Activated CD8-positive, alpha-beta T cell treated with anti-CD3 and anti-CD28 coated beads, Interleukin-2, amount 10 ng/mL, durations not matched to agents 7 days and 5 days (primary cell): ENCODE measurements at regions not wholly inside any gene's neighbourhood (a gene's known extent, or its start where the extent isn't known, plus 50 kb on each side); places are given as distances from the start of the nearest gene placed in this dataset.

Source experiments
- ATAC-seq: fragments of 150-1000 bp; cut with Tn5 transposase; one replicate; pipeline ENCODE4 v1.10.0; 2021; ENCODE audit warnings: moderate library complexity
- CTCF ChIA-PET: fragments of 350-600 bp; sonication (Branson Sonifier 250); formaldehyde crosslinking; loops from one replicate; lab custom pipeline; 2021; ENCODE audit warnings: antibody characterized with exemption; lab: Charles Lee
- POLR2A ChIA-PET: fragments of 350-600 bp; sonication (Branson Sonifier 250); formaldehyde crosslinking; loops from one replicate; lab custom pipeline; 2021; ENCODE audit warnings: antibody characterized with exemption; lab: Charles Lee
- DNase-seq: peaks from one replicate; pipeline ENCODE4 v3.0.0-alpha.2; 2020
- H3K27ac Mint-ChIP-seq: one replicate; pipeline ENCODE4 v1.8.0; 2021; ENCODE audit warnings: mild to moderate bottlenecking, mixed read lengths
- H3K27me3 Mint-ChIP-seq: one replicate; pipeline ENCODE4 v1.8.0; 2021; ENCODE audit warnings: low read depth, mixed read lengths
- H3K36me3 Mint-ChIP-seq: one replicate; pipeline ENCODE4 v1.8.0; 2021; ENCODE audit warnings: low read depth, mixed read lengths
- H3K4me1 Mint-ChIP-seq: one replicate; pipeline ENCODE4 v1.8.0; 2021; ENCODE audit warnings: low read depth, mixed read lengths
- H3K4me3 Mint-ChIP-seq: one replicate; pipeline ENCODE4 v1.8.0; 2021; ENCODE audit warnings: mild to moderate bottlenecking, mixed read lengths
- H3K9me3 Mint-ChIP-seq: one replicate; pipeline ENCODE4 v1.8.0; 2022; ENCODE audit warnings: mixed read lengths; ENCODE audit not compliant: insufficient read depth

DNA sequence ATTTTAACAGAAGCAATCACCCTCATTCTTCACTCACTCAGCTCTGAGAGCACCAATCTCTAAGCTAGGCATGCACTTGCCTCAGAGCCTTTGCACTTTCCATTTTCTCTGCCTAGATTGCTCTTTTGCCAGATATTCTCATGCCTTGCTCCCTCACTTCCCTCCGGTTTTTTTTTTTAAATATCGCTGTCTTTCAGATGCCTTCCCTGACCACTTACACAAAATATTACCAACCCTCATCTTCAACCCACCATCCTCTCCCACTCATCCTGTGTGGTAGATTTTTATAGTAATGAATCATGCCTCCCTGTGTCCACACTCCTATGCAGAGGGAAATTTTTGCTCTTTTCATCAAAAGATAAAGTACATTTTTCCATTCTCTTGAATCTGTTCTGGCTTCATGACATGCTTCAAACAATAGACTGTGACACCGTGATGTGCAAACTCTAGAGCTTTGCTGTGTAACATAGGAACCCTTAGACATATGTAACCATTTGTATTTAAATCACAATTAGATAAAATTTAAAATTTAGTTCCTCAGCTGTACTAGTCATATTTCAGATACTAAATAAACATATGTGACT lies 437.1 kb downstream of the UTRN start:
- Mint-ChIP-seq H3K4me1 (peaks cover 52% of the 10 kb centered on the region), H3K27me3 (no peaks in the 10 kb centered on the region), H3K4me3 (no peak overlapping the region), H3K36me3 (peaks cover 53% of the 10 kb centered on the region), H3K27ac (no peak overlapping the region), H3K9me3 (no peaks in the 10 kb centered on the region)
- ATAC-seq (no peak), DNase-seq (no peak)
- ChIA-PET CTCF (no interaction called here), POLR2A (no interaction called here)

DNA sequence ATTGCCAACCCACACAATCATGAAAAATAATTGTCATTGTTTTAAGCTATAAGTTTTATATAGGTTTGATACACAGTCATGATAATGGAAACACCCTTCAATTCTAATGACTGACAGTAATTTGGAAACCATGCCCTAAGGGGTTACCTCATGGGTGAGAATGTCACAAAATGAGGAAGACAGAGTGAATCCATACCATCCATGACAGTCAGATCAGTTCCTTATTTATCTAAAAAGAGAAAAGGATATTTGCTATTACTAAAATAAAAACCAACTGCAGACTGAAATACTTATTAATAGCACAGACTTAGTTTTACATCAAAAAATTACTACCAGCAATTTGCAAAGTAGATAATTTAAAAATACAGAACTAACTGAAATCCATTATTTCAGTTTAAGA lies 437.8 kb downstream of the UTRN start:
- H3K36me3 Mint-ChIP-seq = peaks cover 50% of the 10 kb centered on the region
- H3K4me1 Mint-ChIP-seq = peaks cover 56% of the 10 kb centered on the region
- ChIA-PET CTCF (interaction anchor here (0.6 kb wide), 1 partner anchor 24 kb away, joined by 3 read pairs; no protein-coding TSS in a partner anchor), POLR2A (no interaction called here)
- no peaks in the 10 kb centered on the region for H3K27me3 Mint-ChIP-seq
- H3K9me3 Mint-ChIP-seq = no peaks in the 10 kb centered on the region
- DNase-seq (no peak), ATAC-seq (no peak)
- no peak overlapping the region for H3K4me3 Mint-ChIP-seq
- H3K27ac Mint-ChIP-seq = no peak overlapping the region

GRCh38 chr6:144723431-144723830 lies 438.3 kb downstream of the UTRN start:
- ChIA-PET POLR2A (no interaction called here), CTCF (interaction anchor here (0.6 kb wide), 1 partner anchor 23 kb away, joined by 3 read pairs; no protein-coding TSS in a partner anchor)
- DNase-seq (no peak), ATAC-seq (no peak)
- H3K4me3 Mint-ChIP-seq = no peak overlapping the region
- no peaks in the 10 kb centered on the region for H3K27me3 Mint-ChIP-seq
- H3K4me1 Mint-ChIP-seq = peaks cover 57% of the 10 kb centered on the region
- peaks cover 49% of the 10 kb centered on the region for H3K36me3 Mint-ChIP-seq
- no peaks in the 10 kb centered on the region for H3K9me3 Mint-ChIP-seq
- H3K27ac Mint-ChIP-seq = no peak overlapping the region

DNA sequence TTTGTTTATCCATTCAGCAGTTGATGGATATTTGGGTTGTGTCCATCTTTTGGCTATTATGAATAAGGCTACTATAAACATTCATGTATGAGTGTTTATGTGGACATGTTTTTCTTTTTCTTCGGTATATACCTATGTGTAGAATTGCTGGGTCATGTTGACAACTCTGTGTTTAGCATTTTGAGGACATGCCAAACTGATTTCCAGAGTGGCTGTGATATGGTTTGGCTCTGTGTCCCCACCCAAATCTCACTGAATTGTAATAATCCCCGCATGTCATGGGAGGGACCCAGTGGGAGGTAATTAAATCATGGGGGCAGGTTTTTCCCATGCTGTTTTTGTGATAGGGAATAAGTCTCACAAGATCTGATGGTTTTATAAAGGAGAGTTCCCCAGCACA lies 439.7 kb downstream of the UTRN start:
- no peaks in the 10 kb centered on the region for H3K9me3 Mint-ChIP-seq
- no peak overlapping the region for H3K4me3 Mint-ChIP-seq
- H3K27ac Mint-ChIP-seq = no peak overlapping the region
- ATAC-seq (no peak), DNase-seq (no peak)
- peaks cover 47% of the 10 kb centered on the region for H3K36me3 Mint-ChIP-seq
- POLR2A ChIA-PET = no interaction called here
- peaks cover 59% of the 10 kb centered on the region for H3K4me1 Mint-ChIP-seq
- CTCF ChIA-PET = interaction anchor here (1.0 kb wide), 1 partner anchor 9 kb away, joined by 4 read pairs; no protein-coding TSS in a partner anchor
- H3K27me3 Mint-ChIP-seq = no peaks in the 10 kb centered on the region

DNA sequence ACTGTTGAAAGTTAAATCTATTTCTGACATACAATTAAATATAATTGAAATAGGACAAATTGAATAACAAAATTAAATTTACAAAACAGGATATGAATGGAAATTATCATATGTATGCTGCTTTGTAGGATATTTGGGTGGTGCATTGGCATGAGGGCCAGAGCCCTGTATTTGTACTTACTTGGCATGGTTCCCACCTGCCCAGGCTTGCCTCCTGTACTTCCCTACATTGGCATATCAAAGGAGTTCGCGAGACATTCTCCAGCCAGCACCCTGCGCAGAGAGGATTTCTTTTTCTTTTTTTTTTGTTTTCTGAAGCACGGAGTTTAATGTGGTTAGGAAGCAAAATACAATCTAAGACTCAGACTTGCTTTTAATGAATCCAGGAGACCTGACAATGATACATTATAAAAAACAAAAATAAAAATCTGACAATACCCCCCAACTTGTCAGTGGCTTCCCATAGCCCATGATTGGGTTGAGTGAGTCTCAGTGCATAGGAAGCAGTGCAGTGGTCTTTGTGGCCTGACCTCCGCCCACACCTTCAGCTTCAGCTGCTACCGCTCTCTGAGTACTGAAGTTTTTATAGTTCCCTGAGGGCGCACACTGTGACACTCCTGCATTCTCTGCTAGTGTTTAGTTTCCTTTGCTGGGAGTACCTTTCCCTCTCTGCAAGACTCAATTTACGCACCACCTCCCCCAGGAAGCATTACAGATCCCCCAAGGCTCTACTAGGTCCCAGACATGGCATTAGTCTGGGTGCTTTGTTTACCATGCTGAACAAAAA lies 440.8 kb downstream of the UTRN start:
- POLR2A ChIA-PET = interaction anchor here (0.6 kb wide), 1 partner anchor 150 kb away, joined by 3 read pairs; no protein-coding TSS in a partner anchor
- H3K27ac Mint-ChIP-seq = peak overlapping the region; percentile 78
- H3K36me3 Mint-ChIP-seq = peaks cover 42% of the 10 kb centered on the region
- DNase-seq (peak; percentile 81), ATAC-seq (peak; percentile 97)
- H3K4me3 Mint-ChIP-seq = peak overlapping the region; percentile 34
- peaks cover 58% of the 10 kb centered on the region for H3K4me1 Mint-ChIP-seq
- no peaks in the 10 kb centered on the region for H3K27me3 Mint-ChIP-seq
- CTCF ChIA-PET = interaction anchor here (1.0 kb wide), 1 partner anchor 10 kb away, joined by 4 read pairs; no protein-coding TSS in a partner anchor
- no peaks in the 10 kb centered on the region for H3K9me3 Mint-ChIP-seq

GRCh38 chr6:144728804-144729203 lies 443.7 kb downstream of the UTRN start:
- H3K9me3 Mint-ChIP-seq = no peaks in the 10 kb centered on the region
- ChIA-PET CTCF (interaction anchor here (1.3 kb wide), 1 partner anchor 144 kb away, joined by 3 read pairs; no protein-coding TSS in a partner anchor), POLR2A (no interaction called here)
- no peak for DNase-seq
- H3K4me1 Mint-ChIP-seq = peaks cover 44% of the 10 kb centered on the region
- no peak for ATAC-seq
- H3K36me3 Mint-ChIP-seq = peaks cover 41% of the 10 kb centered on the region
- H3K4me3 Mint-ChIP-seq = no peak overlapping the region
- no peak overlapping the region for H3K27ac Mint-ChIP-seq
- H3K27me3 Mint-ChIP-seq = no peaks in the 10 kb centered on the region

DNA sequence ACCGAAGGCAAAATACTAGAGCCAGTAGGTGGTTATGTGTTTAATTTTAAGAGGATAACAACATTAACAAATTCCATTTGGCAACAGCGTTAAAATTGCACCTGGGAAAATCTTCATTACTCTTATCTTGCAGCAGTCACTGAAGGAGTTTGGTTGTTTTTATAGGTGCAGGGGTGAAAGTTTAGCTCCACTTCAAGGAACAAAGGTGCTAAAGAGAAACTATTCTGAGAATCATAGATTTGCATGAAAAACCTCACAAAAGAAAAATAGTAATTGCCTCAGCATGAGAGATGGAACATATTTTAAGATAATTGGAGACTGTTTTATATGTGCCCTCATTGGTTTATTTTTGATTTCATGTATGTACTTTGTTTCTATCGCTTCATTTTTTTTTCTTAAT lies 444.4 kb downstream of the UTRN start:
- no peaks in the 10 kb centered on the region for H3K9me3 Mint-ChIP-seq
- ChIA-PET CTCF (interaction anchor here (1.3 kb wide), 1 partner anchor 145 kb away, joined by 3 read pairs; no protein-coding TSS in a partner anchor), POLR2A (no interaction called here)
- H3K27me3 Mint-ChIP-seq = no peaks in the 10 kb centered on the region
- ATAC-seq = no peak
- H3K4me3 Mint-ChIP-seq = no peak overlapping the region
- no peak for DNase-seq
- no peak overlapping the region for H3K27ac Mint-ChIP-seq
- H3K4me1 Mint-ChIP-seq = peaks cover 44% of the 10 kb centered on the region
- H3K36me3 Mint-ChIP-seq = peaks cover 47% of the 10 kb centered on the region

- no peak for DNase-seq
- POLR2A ChIA-PET = no interaction called here
- CTCF ChIA-PET = interaction anchor here (1.3 kb wide), 1 partner anchor 146 kb away, joined by 3 read pairs; no protein-coding TSS in a partner anchor
- H3K36me3 Mint-ChIP-seq = peaks cover 47% of the 10 kb centered on the region
- no peaks in the 10 kb centered on the region for H3K27me3 Mint-ChIP-seq
- no peak for ATAC-seq
- H3K4me1 Mint-ChIP-seq = peaks cover 40% of the 10 kb centered on the region
- H3K4me3 Mint-ChIP-seq = no peak overlapping the region
- peak overlapping the region; percentile 48 for H3K27ac Mint-ChIP-seq
- no peaks in the 10 kb centered on the region for H3K9me3 Mint-ChIP-seq
Observed at GRCh38 chr6:144730088-144730645, 445.0 kb downstream of the UTRN start.

- no peaks in the 10 kb centered on the region for H3K9me3 Mint-ChIP-seq
- H3K4me3 Mint-ChIP-seq = no peak overlapping the region
- ATAC-seq (no peak), DNase-seq (no peak)
- ChIA-PET POLR2A (no interaction called here), CTCF (no interaction called here)
- H3K4me1 Mint-ChIP-seq = peaks cover 33% of the 10 kb centered on the region
- no peaks in the 10 kb centered on the region for H3K27me3 Mint-ChIP-seq
- H3K27ac Mint-ChIP-seq = no peak overlapping the region
- H3K36me3 Mint-ChIP-seq = peaks cover 54% of the 10 kb centered on the region
Observed at GRCh38 chr6:144731229-144731628, 446.1 kb downstream of the UTRN start.

DNA sequence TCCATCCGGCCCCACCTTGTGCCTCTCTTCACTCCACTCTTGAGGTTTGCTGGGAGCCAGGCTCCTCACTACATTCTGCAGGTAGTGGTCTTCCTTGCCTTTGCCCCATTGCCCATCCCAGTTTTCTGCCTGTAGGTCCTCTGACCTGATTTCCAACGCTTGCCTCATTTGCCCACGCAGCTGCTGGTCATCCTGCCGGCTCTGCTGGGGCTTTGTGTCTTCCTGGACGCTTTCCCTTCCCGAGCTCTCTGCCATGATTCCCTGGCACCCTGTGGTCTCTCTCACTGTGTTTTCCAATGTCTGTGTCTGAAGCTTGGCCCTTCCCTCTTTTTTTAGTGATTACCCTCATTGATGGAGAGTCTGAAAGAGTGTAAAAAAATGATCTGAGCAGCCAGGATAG lies 451.6 kb downstream of the UTRN start:
- Mint-ChIP-seq H3K4me3 (no peak overlapping the region), H3K27me3 (no peaks in the 10 kb centered on the region), H3K9me3 (no peaks in the 10 kb centered on the region), H3K36me3 (peaks cover 52% of the 10 kb centered on the region), H3K27ac (no peak overlapping the region), H3K4me1 (no peaks in the 10 kb centered on the region)
- no peak for DNase-seq
- ChIA-PET CTCF (no interaction called here), POLR2A (no interaction called here)
- ATAC-seq = no peak

DNA sequence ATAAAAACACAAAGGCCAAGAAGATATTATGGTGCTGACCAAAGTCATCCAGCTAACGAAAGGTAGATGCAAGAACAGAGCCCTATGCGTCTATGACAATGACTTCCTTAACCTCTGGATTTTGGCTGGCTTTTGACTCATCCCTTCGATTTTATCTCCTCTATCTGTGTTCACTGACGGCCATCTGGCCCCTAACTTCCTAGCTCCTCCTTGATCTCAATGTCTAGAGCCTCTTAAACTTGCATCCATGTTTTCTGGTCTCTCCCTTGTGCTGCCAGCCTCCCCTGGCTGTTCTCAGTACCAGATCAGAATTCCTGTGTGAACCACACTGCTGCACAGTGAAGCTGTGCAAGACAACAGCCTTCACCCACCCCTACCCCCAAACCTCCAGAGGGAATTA lies 452.9 kb downstream of the UTRN start:
- H3K27me3 Mint-ChIP-seq = no peaks in the 10 kb centered on the region
- peaks cover 50% of the 10 kb centered on the region for H3K36me3 Mint-ChIP-seq
- no peaks in the 10 kb centered on the region for H3K4me1 Mint-ChIP-seq
- POLR2A ChIA-PET = no interaction called here
- no peaks in the 10 kb centered on the region for H3K9me3 Mint-ChIP-seq
- no peak overlapping the region for H3K27ac Mint-ChIP-seq
- no peak for DNase-seq
- CTCF ChIA-PET = interaction anchor here (1.0 kb wide), 1 partner anchor 13 kb away, joined by 3 read pairs; no protein-coding TSS in a partner anchor
- no peak for ATAC-seq
- H3K4me3 Mint-ChIP-seq = no peak overlapping the region

GRCh38 chr6:144739873-144740272 lies 454.7 kb downstream of the UTRN start:
- H3K9me3 Mint-ChIP-seq = no peaks in the 10 kb centered on the region
- no peak overlapping the region for H3K27ac Mint-ChIP-seq
- H3K4me1 Mint-ChIP-seq = no peaks in the 10 kb centered on the region
- DNase-seq (no peak), ATAC-seq (no peak)
- CTCF ChIA-PET = no interaction called here
- no peak overlapping the region for H3K4me3 Mint-ChIP-seq
- POLR2A ChIA-PET = no interaction called here
- no peaks in the 10 kb centered on the region for H3K27me3 Mint-ChIP-seq
- peaks cover 37% of the 10 kb centered on the region for H3K36me3 Mint-ChIP-seq
